Neural cell (in vitro differentiated cells): ENCODE measurements at regions not wholly inside any gene's neighbourhood (a gene's known extent, or its start where the extent isn't known, plus 50 kb on each side); places are given as distances from the start of the nearest gene placed in this dataset.
"Not testable (repeated sequence)": the region's sequence is repeated elsewhere in the genome, so short reads cannot be mapped to it uniquely, and the experiment has no call there.

Experiments
- H2AFZ ChIP-seq: fragments of 200-600, 300-800 bp; sonication (generic), shearing (Covaris generic); 2 replicates; pipeline ENCODE4 v1.6.0; 2014; ENCODE audit warnings: low read depth, mild to moderate bottlenecking, antibody characterized with exemption, low read length, moderate library complexity
- H3F3A ChIP-seq: fragments of 200-600 bp; shearing (Covaris generic); 2 replicates; pipeline ENCODE4 v1.6.1; 2016; ENCODE audit warnings: mild to moderate bottlenecking, moderate library complexity, mixed read lengths, antibody characterized with exemption, low read length; ENCODE audit not compliant: insufficient read depth, poor library complexity, severe bottlenecking
- H3K27ac ChIP-seq: fragments of 200-600, 300-800 bp; sonication (generic), shearing (Covaris generic); 2 replicates; pipeline ENCODE4 v1.5.1; 2014; ENCODE audit warnings: mild to moderate bottlenecking, low read length, moderate library complexity
- H3K27me3 ChIP-seq: fragments of 300-800, 200-600 bp; sonication (generic), shearing (Covaris generic); 2 replicates; pipeline ENCODE4 v1.6.0; 2014; ENCODE audit warnings: mild to moderate bottlenecking, low read depth, low read length, moderate library complexity; ENCODE audit not compliant: insufficient read depth
- H3K36me3 ChIP-seq: fragments of 300-800, 200-600 bp; sonication (generic), shearing (Covaris generic); 2 replicates; pipeline ENCODE4 v1.5.1; 2014; ENCODE audit warnings: mild to moderate bottlenecking, antibody characterized with exemption, low read length, moderate library complexity; ENCODE audit not compliant: insufficient read depth
- H3K4me2 ChIP-seq: fragments of 300-800, 200-600 bp; sonication (generic), shearing (Covaris generic); 2 replicates; pipeline ENCODE4 v1.6.0; 2014; ENCODE audit warnings: mild to moderate bottlenecking, low read length
- H3K4me3 ChIP-seq: fragments of 300-800, 200-600 bp; sonication (generic), shearing (Covaris generic); 2 replicates; pipeline ENCODE4 v1.5.1; 2014; ENCODE audit warnings: mild to moderate bottlenecking, low read length, moderate library complexity
- H3K79me2 ChIP-seq: fragments of 200-600 bp; shearing (Covaris generic); replicated peaks from 2 replicates; pipeline ENCODE4 v1.6.0; 2014; ENCODE audit warnings: mild to moderate bottlenecking, low read length, moderate library complexity; ENCODE audit not compliant: insufficient read depth
- H3K9ac ChIP-seq: fragments of 300-800, 200-600 bp; sonication (generic), shearing (Covaris generic); 2 replicates; pipeline ENCODE4 v1.6.1; 2016; ENCODE audit warnings: mild to moderate bottlenecking, low read length, mixed read lengths
- H3K9me2 ChIP-seq: fragments of 200-600 bp; shearing (Covaris generic); 2 replicates; pipeline ENCODE4 v1.6.1; 2016; ENCODE audit warnings: mild to moderate bottlenecking, low read length, mixed read lengths; ENCODE audit not compliant: insufficient read depth
- H3K9me3 ChIP-seq: fragments of 200-600, 300-800 bp; sonication (generic), shearing (Covaris generic); 2 replicates; pipeline ENCODE4 v1.6.1; 2016; ENCODE audit warnings: mild to moderate bottlenecking, mixed run types, low read length, moderate library complexity, mixed read lengths
- H4K20me1 ChIP-seq: fragments of 200-600 bp; shearing (Covaris generic); 2 replicates; pipeline ENCODE4 v1.6.1; 2016; ENCODE audit warnings: mild to moderate bottlenecking, mixed run types; ENCODE audit not compliant: insufficient read depth
- EP300 ChIP-seq: fragments of 450-650 bp; conservative IDR thresholded peaks from 2 replicates; pipeline ENCODE4 v1.6.1; 2014; ENCODE audit warnings: antibody characterized with exemption, mild to moderate bottlenecking, moderate library complexity; ENCODE audit not compliant: poor library complexity, severe bottlenecking
- EZH2 ChIP-seq: fragments of 200-600, 300-800 bp; shearing (Covaris generic), sonication (generic); IDR thresholded peaks from 2 replicates; pipeline ENCODE4 v1.6.1; 2014; ENCODE audit warnings: antibody characterized with exemption, low read length, borderline replicate concordance, mild to moderate bottlenecking; ENCODE audit not compliant: insufficient read depth, poor library complexity, severe bottlenecking
- MXI1 ChIP-seq: fragments of 450-650 bp; conservative IDR thresholded peaks from 2 replicates; pipeline ENCODE4 v1.6.1; 2014; ENCODE audit warnings: antibody characterized with exemption, mild to moderate bottlenecking; ENCODE audit not compliant: poor library complexity, severe bottlenecking
- POLR2AphosphoS5 ChIP-seq: IDR thresholded peaks from 2 replicates; pipeline ENCODE4 v1.6.1; 2012
- RAD21 ChIP-seq: fragments of 450-650 bp; conservative IDR thresholded peaks from 2 replicates; pipeline ENCODE4 v1.6.1; 2014; ENCODE audit warnings: antibody characterized with exemption, mild to moderate bottlenecking, moderate library complexity
- SMC3 ChIP-seq: fragments of 450-650 bp; conservative IDR thresholded peaks from 2 replicates; pipeline ENCODE4 v1.6.1; 2014; ENCODE audit warnings: antibody characterized with exemption, mild to moderate bottlenecking, moderate library complexity; ENCODE audit not compliant: poor library complexity
- TAF1 ChIP-seq: IDR thresholded peaks from 2 replicates; pipeline ENCODE4 v1.6.1; 2012; ENCODE audit warnings: low read depth
- TF ChIP-seq, protein P1 (sequence below): fragments of 450-650 bp; IDR thresholded peaks from 2 replicates; pipeline ENCODE4 v1.5.1; 2014; ENCODE audit warnings: antibody characterized with exemption, mild to moderate bottlenecking, moderate library complexity; ENCODE audit not compliant: poor library complexity, severe bottlenecking
- TF ChIP-seq, protein P2 (sequence below): IDR thresholded peaks from 2 replicates; pipeline ENCODE4 v1.6.1; 2012; ENCODE audit warnings: borderline replicate concordance

DNA sequence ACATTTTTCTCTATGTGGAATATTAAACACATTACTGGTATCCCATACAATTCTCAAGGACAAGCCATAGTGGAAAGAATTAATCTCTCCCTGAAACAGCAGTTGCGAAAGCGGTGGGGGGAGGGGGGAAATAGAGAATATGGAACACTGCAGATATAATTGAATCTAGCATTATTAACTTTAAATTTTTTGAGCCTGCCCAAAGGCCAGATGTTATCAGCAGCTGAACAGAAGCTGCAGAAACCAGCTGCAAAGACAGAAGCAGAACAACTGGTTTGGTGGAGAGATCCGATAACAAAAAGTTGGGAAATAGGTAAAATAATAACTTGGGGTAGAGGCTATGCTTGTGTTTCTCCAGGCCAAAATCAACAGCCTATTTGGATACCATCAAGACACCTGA, 159.6 kb downstream of the GLRX3 start:
- not testable (repeated sequence) for H3K27ac ChIP-seq, H3K4me2 ChIP-seq, H3K27me3 ChIP-seq, H4K20me1 ChIP-seq, H2AFZ ChIP-seq, H3K9me3 ChIP-seq, H3F3A ChIP-seq, H3K9me2 ChIP-seq, H3K79me2 ChIP-seq, H3K9ac ChIP-seq, H3K36me3 ChIP-seq, H3K4me3 ChIP-seq

DNA sequence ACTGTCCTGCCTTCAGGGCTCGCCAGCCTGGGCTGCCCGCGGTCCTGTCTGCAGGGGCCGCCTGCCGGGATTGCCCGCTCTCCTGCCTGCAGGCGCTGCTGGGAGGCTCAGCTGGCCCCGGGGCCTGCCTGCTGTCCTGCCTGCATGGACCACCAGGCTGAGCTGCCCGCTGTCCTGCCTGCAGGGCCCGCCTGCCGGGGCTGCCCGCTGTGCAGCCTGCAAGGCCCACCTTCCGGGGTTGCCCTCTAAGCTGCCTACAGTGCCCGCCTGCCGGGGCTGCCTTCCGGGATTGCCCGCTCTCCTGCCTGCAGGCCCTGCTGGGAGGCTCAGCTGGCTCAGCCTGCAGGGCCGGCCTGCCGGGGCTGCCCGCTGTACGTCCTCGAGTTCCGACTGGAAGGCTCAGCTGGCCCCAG, 164.4 kb downstream of the GLRX3 start:
- H3K9me2 ChIP-seq = no peaks in the 10 kb centered on the region
- no peaks in the 10 kb centered on the region for H4K20me1 ChIP-seq
- H3K4me3 ChIP-seq = no peak overlapping the region
- H3K36me3 ChIP-seq = no peaks in the 10 kb centered on the region
- no peaks in the 10 kb centered on the region for H3K27me3 ChIP-seq
- H3K4me2 ChIP-seq = no peak overlapping the region
- peaks cover 10% of the 10 kb centered on the region for H3K9me3 ChIP-seq
- TF ChIP-seq RAD21 (no peak), TAF1 (no peak), SMC3 (no peak), EZH2 (no peak), EP300 (no peak), MXI1 (no peak), POLR2AphosphoS5 (no peak)
- TF ChIP-seq, protein P1, sequence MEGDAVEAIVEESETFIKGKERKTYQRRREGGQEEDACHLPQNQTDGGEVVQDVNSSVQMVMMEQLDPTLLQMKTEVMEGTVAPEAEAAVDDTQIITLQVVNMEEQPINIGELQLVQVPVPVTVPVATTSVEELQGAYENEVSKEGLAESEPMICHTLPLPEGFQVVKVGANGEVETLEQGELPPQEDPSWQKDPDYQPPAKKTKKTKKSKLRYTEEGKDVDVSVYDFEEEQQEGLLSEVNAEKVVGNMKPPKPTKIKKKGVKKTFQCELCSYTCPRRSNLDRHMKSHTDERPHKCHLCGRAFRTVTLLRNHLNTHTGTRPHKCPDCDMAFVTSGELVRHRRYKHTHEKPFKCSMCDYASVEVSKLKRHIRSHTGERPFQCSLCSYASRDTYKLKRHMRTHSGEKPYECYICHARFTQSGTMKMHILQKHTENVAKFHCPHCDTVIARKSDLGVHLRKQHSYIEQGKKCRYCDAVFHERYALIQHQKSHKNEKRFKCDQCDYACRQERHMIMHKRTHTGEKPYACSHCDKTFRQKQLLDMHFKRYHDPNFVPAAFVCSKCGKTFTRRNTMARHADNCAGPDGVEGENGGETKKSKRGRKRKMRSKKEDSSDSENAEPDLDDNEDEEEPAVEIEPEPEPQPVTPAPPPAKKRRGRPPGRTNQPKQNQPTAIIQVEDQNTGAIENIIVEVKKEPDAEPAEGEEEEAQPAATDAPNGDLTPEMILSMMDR = no peak
- TF ChIP-seq, protein P2, sequence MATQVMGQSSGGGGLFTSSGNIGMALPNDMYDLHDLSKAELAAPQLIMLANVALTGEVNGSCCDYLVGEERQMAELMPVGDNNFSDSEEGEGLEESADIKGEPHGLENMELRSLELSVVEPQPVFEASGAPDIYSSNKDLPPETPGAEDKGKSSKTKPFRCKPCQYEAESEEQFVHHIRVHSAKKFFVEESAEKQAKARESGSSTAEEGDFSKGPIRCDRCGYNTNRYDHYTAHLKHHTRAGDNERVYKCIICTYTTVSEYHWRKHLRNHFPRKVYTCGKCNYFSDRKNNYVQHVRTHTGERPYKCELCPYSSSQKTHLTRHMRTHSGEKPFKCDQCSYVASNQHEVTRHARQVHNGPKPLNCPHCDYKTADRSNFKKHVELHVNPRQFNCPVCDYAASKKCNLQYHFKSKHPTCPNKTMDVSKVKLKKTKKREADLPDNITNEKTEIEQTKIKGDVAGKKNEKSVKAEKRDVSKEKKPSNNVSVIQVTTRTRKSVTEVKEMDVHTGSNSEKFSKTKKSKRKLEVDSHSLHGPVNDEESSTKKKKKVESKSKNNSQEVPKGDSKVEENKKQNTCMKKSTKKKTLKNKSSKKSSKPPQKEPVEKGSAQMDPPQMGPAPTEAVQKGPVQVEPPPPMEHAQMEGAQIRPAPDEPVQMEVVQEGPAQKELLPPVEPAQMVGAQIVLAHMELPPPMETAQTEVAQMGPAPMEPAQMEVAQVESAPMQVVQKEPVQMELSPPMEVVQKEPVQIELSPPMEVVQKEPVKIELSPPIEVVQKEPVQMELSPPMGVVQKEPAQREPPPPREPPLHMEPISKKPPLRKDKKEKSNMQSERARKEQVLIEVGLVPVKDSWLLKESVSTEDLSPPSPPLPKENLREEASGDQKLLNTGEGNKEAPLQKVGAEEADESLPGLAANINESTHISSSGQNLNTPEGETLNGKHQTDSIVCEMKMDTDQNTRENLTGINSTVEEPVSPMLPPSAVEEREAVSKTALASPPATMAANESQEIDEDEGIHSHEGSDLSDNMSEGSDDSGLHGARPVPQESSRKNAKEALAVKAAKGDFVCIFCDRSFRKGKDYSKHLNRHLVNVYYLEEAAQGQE = no peak
- H3K9ac ChIP-seq = no peak overlapping the region
- H2AFZ ChIP-seq = no peak overlapping the region
- no peaks in the 10 kb centered on the region for H3F3A ChIP-seq
- H3K79me2 ChIP-seq = no peaks in the 10 kb centered on the region
- no peak overlapping the region for H3K27ac ChIP-seq
